Umbilical cord (tissue), 1 donor: ENCODE measurements at regions not wholly inside any gene's neighbourhood (a gene's known extent, or its start where the extent isn't known, plus 50 kb on each side); places are given as distances from the start of the nearest gene placed in this dataset.
"Not testable (repeated sequence)": the region's sequence is repeated elsewhere in the genome, so short reads cannot be mapped to it uniquely, and the experiment has no call there.

Experiments used
- DNase-seq: peaks from one replicate; pipeline ENCODE4 v3.0.0-alpha.2; 2015; ENCODE audit warnings: low spot score

- DNase-seq, result no peak
Observed at GRCh38 chr5:23242891-23243290, 264.5 kb upstream of the PRDM9 start.

GRCh38 chr5:23235246-23235645 is 272.2 kb upstream of the PRDM9 start:
- DNase-seq, result no peak

GRCh38 chr5:23234197-23234596 is 273.2 kb upstream of the PRDM9 start:
- DNase-seq, result no peak

DNA sequence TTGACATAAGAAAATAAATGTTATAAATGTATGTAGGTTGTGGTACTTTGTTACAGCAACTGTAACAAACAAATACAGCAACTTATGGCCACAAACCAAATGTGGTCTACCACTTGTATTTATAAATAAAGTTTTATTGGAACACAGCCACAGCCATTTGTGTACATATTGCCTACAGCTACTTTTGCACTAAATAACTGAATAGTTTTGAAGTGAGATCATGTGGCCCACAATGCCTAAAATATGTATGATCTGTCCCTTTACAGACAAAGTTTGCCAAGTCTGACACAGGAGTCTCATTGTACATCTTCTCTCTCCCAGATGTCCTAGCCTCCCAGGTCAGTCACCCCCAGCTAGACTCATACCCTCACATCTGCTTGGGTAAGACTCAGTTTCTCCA is 283.6 kb upstream of the PRDM9 start:
- DNase-seq, result no peak

DNA sequence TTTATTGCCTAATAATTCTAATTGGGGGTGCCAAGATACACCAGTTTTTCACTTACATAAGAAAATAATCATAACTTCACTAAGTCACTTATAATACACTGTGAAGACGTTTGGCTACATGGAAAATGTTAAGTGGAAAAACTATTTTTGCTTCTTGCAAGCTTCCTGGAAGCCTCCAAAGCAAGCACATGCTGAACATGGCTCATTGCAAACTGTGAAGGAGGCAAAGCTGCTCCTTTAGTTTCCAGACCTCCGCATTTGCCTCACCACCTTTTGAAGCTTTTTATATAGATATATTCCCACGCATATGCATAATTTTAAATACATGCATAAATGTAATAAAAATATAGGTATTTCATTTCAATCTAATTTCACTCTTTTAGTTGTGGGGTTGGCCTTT is 285.6 kb upstream of the PRDM9 start:
- no peak for DNase-seq

DNA sequence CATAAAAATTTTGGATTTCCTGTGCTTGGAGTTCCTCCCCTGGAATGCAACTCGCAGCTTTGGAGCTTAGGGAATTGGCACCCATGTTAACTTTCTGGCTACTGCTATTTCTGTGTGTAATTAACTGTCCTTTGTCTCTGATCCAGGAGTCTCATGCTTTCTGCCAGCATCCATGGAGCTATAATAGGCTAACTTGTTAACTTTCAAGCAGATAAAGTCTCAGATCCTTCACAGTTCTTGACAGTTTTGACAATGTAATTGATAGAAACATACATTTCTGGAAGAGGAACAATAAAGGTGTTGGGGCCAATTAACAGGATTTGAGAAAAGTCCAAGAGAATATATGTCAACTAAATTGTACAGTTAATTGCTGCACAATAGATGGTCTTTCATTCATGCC is 290.2 kb upstream of the PRDM9 start:
- no peak for DNase-seq

- DNase-seq, result no peak
Observed at GRCh38 chr5:23216345-23216744, 291.1 kb upstream of the PRDM9 start.

GRCh38 chr5:23208959-23209431 is 298.4 kb upstream of the PRDM9 start:
- peak; percentile 19 for DNase-seq

DNA sequence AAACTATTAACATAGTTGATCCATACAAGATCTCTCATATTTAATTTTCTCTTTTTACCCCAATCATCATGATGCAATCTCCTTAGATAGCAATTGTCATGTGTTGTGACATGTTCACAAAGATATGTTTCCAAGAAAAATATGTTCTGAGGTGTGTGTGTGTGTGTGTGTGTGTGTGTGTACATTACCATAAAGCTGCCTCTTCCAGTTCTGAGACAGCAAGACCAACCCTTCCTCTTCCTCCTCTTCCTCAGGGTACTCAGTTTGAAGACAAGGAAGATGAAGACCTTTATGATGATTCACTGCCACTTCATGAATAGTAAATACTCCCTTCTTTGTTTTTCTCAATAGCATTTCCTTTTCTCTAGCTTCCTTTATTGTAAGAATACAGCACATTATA is 303.3 kb upstream of the PRDM9 start:
- no peak for DNase-seq

DNA sequence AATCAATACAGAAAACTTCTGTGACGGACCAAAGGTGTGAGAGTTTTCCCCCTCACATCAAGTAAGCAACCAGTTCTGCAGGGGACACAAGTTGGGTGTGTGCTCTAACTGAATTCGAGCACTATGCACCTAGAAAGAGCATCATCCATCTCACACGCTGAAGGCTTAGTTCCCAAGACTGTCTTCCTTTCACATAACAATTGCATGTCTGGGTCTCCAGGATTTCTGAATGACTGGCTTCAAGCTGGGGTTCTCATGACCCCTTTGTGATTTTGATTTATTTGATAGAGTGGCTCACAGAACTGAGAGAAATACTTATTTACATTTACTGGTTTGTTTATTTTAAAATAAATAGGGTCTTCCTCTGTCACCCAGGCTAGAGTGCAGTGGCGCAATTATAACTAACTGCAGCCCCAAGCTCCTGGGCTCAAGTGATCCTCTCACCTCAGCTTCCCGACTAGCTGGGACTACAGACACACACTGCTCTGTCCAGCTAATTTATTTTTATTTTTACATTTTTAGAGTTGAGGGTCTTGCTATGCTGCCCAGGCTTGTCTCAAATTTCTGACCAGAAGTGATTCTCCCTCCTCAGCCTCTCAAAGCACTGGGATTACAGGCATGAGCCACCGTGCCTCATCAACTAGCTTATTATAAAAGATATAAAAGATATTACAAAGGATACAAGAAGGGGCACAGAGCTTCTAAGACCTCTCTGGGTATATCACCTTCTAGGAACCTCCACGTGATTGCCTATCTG is 316.7 kb upstream of the CDH12 start:
- no peak for DNase-seq

DNA sequence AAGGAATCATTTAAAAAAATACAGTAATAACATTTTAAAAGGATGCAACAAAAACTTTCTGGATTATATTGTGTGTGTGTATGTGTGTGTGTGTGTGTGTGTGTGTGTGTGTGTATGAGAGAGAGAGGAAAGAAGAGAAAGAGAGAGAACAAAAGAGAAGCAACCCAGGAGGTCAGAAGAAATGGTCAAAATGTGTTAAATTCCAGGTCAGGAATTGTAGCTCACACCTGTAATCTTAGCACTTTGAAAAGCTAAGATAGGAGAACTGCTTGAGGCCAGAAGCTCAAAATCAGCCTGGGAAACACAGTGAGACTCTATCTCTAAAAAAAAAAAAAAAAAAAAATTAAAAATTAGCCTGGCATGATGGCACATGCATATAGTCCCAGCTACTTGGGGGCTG is 311.8 kb upstream of the CDH12 start:
- DNase-seq, result no peak

DNA sequence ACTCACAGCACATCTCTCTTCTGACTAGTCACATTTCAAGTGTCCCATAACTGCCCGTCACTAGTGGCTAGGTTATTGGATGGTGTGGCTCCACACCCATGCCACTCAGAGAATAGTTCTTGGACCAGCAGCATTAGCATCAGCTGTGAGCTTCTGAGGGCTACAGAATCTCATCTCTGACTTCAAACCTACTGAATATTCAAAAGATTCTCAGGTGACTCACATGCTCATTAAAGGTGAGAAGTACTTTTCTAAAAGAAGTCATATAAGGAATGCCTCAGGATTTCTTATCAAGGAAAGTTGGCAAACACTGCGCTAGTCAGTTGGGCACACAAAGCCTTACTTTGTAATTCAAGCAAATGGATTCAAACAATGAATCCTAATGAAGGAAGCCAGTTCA is 305.0 kb upstream of the CDH12 start:
- DNase-seq, result no peak

DNA sequence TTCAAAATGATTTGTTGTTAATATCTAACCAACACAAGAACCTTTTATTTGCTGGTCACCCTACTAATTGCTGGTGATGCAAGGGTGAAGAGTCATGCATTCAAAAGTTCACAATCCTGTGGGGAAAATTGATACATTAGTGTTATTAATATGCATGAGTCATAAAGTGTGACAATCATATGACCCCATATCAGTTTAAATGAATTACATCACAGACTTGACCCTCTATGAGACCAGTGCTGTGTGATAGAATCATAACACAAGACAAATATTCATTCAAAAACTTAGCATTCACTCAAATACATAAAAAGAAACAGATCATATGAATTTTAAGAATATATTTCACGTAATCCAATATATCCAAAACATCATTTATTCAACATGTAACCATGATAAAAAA is 304.6 kb upstream of the CDH12 start:
- DNase-seq, result no peak

- no peak for DNase-seq
Observed at GRCh38 chr5:23157169-23157568, 304.0 kb upstream of the CDH12 start.

DNA sequence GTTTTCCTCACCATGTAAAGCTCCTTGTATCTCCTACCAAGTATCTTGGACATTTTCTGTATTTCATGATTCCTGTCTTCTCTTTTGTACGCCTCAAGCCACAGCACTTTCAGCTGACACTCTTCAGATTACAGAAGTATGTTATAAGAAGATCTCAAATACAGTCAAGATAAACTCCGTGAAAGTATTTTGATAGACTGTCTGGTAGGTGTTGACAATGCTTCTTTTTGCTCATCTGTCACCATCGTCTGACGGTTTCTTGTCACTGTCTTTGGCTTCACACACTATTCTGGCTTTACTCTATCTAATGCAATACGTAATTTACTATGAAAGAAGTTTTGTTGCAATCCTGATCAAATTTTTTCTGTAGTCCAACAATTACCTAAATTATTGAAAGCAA is 294.5 kb upstream of the CDH12 start:
- DNase-seq, result no peak

DNA sequence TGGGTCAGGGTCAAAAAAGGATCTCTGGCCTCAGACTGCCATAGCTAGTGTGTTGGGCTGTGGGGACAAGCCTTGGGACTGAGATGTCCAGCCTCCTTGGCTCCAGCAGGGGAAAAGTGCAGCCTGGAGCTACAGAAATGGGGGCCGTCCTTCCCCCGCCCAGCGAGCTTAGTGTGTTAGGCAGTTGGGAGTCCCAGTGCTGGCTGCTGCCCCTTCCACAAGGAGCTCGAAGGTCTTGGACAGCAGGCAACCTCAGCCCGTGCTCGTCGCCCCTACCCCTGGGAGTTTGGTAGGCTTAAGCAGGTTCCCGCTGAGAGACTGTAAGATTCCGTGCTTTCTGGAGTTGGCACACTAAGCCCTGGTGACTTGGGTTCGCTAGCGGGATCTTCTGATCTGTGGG is 293.0 kb upstream of the CDH12 start:
- DNase-seq, result no peak

DNA sequence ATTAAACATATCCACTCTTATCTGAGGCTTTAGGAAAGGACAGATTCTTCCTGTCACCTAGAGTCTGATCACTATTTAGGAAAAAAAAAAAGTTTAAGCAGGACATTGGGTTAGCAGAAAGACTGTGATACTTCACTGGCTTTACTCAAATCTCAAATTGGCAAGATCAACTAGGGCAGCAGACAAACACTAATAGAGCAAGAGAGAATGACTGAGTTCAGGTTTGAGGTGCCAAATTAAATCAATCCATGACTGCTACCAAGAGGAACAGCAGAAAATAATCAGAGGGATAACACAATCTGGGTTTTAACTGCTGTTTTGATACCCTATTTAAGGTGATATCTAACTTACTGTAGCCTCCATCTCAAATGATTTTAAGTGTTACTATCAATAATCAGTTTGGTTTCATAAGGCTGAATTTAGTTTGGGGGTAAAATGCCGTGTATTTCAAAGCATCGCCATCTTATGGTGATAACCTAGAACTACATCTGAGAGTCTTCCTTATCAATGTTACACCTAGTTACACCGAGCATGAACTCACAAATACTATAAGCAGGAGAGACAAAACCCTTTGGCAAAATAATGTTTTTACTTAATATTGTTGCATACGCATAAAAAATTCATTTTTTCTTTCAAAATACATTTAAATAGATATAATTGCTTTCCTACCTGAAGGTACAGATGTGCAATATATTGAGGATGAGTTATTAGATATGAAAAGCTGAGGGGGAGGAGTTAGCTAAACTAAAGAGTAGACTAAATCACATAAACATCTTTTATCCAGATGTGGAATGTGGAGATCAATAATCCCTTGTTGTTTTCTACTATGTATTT is 286.4 kb upstream of the CDH12 start:
- DNase-seq, result peak; percentile 7

GRCh38 chr5:23136958-23137357 is 283.8 kb upstream of the CDH12 start:
- no peak for DNase-seq

- no peak for DNase-seq
Observed at GRCh38 chr5:23132231-23132630, 279.1 kb upstream of the CDH12 start.

- no peak for DNase-seq
Observed at GRCh38 chr5:23112237-23112636, 259.1 kb upstream of the CDH12 start.

- no peak for DNase-seq
Observed at GRCh38 chr5:23105021-23105420, 251.9 kb upstream of the CDH12 start.

- DNase-seq, result no peak
Observed at GRCh38 chr5:23103566-23103965, 250.4 kb upstream of the CDH12 start.

- not testable (repeated sequence) for DNase-seq
Observed at GRCh38 chr5:23095418-23095817, 242.3 kb upstream of the CDH12 start.
